HG02798 (cell line): ENCODE measurements at regions not wholly inside any gene's neighbourhood (a gene's known extent, or its start where the extent isn't known, plus 50 kb on each side); places are given as distances from the start of the nearest gene placed in this dataset.
"Not testable (repeated sequence)": the region's sequence is repeated elsewhere in the genome, so short reads cannot be mapped to it uniquely, and the experiment has no call there.

Experiments used
- ATAC-seq: cut with Tn5 transposase; IDR thresholded peaks from one replicate; pipeline ENCODE4 v1.9.1; 2021; ENCODE audit warnings: mild to moderate bottlenecking; ENCODE audit not compliant: unreplicated experiment, poor library complexity

DNA sequence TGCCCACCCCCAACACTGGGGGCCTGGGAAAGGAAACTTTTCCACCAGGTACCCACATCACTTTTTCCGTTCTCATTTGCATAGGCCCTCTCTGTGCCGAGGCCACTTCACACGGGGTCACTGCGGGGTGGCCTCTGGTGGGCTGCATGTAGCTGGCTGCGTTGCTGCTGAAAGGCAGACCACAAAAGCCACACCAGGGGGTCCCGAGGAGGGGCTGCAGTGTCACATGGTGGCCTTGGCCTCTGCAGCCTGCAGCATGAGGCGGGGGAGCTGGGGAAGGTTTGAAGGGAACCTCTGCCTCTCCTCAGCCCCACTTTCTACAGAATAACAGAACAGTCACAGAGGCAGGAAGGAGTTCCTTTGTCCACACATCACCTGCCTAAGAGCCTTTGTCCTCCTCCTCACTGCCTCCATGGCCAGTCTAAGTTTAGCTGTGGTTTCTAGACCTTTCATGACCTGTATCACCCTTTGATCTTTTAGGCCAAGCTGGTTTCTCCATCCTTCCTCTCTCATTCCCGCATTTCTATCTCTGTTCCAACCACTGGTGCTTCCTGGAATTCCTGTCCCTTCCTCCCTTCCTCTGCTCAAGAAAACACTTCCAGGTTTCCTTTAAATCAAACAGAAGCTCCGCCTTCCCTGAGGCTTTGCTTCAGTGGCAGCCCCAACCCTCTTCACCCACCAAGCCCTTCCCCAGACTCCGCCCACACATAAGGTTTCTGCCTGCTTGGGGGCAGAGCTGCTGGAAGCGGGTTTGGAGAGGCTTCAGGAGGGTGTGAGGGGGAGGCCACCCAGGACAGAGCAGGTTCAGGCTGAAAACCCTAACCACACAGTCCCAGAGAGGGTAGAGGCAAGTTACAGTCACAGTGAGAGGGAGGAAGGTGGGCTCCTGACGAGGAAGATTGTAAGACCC lies 150.7 kb upstream of the TLE3 start:
- no peak for ATAC-seq

GRCh38 chr15:70247281-70247680 lies 149.6 kb upstream of the TLE3 start:
- no peak for ATAC-seq

DNA sequence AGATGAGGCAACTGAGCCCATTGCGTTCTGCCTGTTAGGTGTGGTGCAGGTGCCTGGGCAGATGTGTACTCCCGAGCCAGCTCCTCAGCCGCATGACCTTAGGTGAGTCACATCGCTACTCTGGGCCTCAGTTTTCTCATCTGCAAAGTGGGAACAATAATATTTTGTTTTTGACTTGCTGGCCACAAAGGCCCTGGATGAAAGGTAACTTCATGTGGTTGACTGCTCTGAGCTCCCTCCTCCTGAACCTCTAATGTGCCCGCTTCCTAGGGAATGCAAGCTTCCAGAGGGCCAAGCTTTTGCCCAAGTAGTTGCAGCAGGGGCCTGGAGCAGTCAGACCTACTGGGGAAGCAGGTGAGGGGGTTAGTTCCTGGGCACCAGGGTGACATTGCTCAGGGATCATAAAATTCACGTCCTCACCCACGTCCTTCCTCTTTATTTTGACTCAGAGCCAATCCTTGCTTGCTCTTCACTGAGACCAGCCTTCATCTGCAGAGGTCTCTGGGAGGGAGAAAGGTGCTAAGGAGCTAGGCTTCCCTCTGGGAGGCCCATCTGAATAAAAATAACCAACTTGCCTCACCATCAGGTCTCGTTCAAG lies 149.0 kb upstream of the TLE3 start:
- ATAC-seq = no peak

- no peak for ATAC-seq
Observed at GRCh38 chr15:70245932-70246622, 148.4 kb upstream of the TLE3 start.

GRCh38 chr15:70244978-70245542 lies 147.3 kb upstream of the TLE3 start:
- ATAC-seq = no peak

GRCh38 chr15:70243686-70244540 lies 146.2 kb upstream of the TLE3 start:
- ATAC-seq = no peak

GRCh38 chr15:70242951-70243685 lies 145.4 kb upstream of the TLE3 start:
- ATAC-seq = no peak

GRCh38 chr15:70241561-70242320 lies 144.0 kb upstream of the TLE3 start:
- ATAC-seq = no peak

DNA sequence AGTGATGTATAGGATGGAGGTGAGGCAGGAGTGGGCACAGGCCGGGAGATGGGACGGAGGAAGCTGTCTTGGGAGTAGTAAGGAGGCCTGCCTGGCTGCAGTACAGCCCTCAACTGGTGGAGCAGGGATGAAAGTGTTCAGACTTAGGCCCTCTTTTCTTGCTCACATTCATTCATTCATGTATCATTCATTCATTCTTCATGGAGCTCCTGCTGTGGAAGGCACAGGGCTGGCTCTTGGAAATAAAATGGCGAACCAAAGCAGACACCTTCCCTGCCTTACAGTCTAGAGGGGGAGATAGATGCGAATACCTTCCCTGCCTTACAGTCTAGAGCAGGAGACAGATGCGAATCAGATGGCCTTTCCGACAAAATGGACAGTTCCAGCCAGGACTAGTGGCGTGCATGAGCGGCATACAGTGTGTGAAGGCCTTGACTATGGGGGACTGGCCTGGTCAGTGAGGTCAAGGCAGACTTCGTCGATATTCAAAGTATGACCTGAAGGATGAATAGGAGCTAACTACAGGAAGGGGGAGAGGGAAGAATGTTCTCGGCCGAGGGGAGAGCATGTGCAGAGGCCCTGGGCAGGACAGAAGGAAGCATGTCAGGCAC lies 143.2 kb upstream of the TLE3 start:
- no peak for ATAC-seq

- peak; percentile 80 for ATAC-seq
Observed at GRCh38 chr15:70240082-70240481, 142.4 kb upstream of the TLE3 start.

- no peak for ATAC-seq
Observed at GRCh38 chr15:70238917-70239316, 141.2 kb upstream of the TLE3 start.

DNA sequence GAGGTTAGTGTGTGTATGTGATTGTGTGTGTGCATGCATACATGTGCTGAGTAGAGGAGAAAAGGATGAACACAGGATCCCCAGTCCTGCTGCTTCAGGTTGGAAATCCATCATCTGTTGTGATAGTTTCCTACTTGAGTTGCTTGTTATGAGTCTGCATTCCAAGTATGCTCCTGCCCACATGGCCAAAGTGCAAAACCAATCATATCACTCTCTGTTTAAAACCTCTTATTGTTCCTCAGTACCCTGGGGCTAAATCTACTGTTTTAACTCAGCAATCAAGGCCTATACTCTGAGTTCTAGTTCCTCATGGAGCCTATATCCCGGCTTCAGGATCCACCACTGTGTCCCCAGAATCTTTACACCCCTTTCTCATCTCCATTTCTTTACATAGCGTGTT lies 139.9 kb upstream of the TLE3 start:
- ATAC-seq = no peak

GRCh38 chr15:70236341-70237086 lies 138.8 kb upstream of the TLE3 start:
- ATAC-seq = no peak

DNA sequence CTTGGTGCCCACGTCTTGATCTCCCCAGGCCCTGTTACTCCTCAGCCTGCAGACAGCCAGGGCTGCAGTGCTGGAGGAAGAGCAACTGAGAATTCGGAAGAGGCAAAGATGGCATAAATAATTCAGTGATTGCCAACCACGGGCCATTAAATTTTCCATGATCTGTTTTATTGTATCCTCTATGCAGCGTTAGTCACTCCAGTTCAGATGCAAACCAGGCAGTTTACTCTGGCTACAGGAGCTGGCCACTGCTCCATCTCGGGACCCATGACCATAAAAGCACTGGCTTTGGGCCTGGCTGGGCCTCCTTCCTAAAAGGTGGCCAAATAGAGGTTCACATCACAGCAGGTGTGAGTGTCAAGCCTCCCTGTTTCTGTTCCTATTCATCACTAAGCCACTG lies 137.6 kb upstream of the TLE3 start:
- no peak for ATAC-seq

- ATAC-seq = no peak
Observed at GRCh38 chr15:70234256-70234905, 136.7 kb upstream of the TLE3 start.

DNA sequence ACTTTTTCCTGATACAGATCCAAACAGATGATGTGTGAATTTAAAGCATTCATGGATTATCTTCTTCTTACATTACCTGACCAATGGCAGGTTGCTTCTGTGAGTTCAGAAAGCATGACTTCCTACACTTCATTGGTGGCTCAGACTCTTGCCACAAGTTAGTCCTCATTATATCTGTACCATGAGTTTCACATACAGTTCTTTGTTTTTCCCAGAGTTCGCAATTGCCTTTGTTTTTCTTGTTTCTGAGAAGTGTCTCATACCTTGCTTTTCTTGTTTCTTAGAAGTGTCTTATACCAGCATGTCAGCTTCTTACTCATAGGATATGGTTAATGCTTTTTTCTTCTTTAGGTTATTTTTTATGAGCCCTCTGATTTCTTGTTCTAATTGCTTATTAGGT lies 133.8 kb upstream of the TLE3 start:
- no peak for ATAC-seq

- not testable (repeated sequence) for ATAC-seq
Observed at GRCh38 chr15:70227918-70228317, 130.2 kb upstream of the TLE3 start.
